K562 (cell line): ENCODE measurements at regions not wholly inside any gene's neighbourhood (a gene's known extent, or its start where the extent isn't known, plus 50 kb on each side); places are given as distances from the start of the nearest gene placed in this dataset.

Experiments
- ARID2 ChIP-seq: fragments of 450-650 bp; IDR thresholded peaks from 2 replicates; pipeline ENCODE4 v1.6.1; 2017; ENCODE audit warnings: antibody characterized with exemption, mild to moderate bottlenecking
- CREB5 ChIP-seq: fragments of 250-450 bp; sonication (Bioruptor Pico); IDR thresholded peaks from 2 replicates; pipeline ENCODE4 v1.5.0; 2020; ENCODE audit warnings: mild to moderate bottlenecking
- E2F6 ChIP-seq, 2 experiments: IDR thresholded peaks; 2 replicates each; pipeline ENCODE4 v1.6.1; 2011; ENCODE audit warnings: borderline replicate concordance in 1 of 2, control low read depth in 1 of 2, low read depth in 1 of 2, low read length in 1 of 2, mild to moderate bottlenecking in 1 of 2, mixed read lengths in 1 of 2, moderate library complexity in 1 of 2; ENCODE audit not compliant: insufficient read depth in 1 of 2, insufficient read length in 1 of 2, poor library complexity in 1 of 2, severe bottlenecking in 1 of 2; ENCODE audit errors: extremely low read depth in 1 of 2
- ETV5 ChIP-seq: sonication (generic); formaldehyde crosslinking; IDR thresholded peaks from 2 replicates; pipeline ENCODE4 v1.4.0; 2020; ENCODE audit warnings: low read depth, mild to moderate bottlenecking, missing genetic modification reagents
- GATAD2B ChIP-seq: fragments of 450-650 bp; IDR thresholded peaks from 2 replicates; pipeline ENCODE4 v1.6.1; 2017; ENCODE audit warnings: mild to moderate bottlenecking, borderline replicate concordance
- IRF1 ChIP-seq: sonication (generic); formaldehyde crosslinking; IDR thresholded peaks from 2 replicates; pipeline ENCODE4 v1.8.0; 2022; ENCODE audit warnings: missing genetic modification reagents, mild to moderate bottlenecking, borderline replicate concordance
- NEUROD1 ChIP-seq: fragments of 150-350 bp; IDR thresholded peaks from 2 replicates; pipeline ENCODE4 v1.6.1; 2014; ENCODE audit warnings: borderline replicate concordance, low read length, low read depth; ENCODE audit not compliant: partially characterized antibody
- NFIX ChIP-seq: fragments of 250-450 bp; sonication (Bioruptor Pico); IDR thresholded peaks from 2 replicates; pipeline ENCODE4 v1.4.0; 2020; ENCODE audit warnings: low read depth, mild to moderate bottlenecking, moderate library complexity
- NRF1 ChIP-seq, 2 experiments: fragments of 450-650 bp; IDR thresholded peaks in 1 of 2; conservative IDR thresholded peaks in 1 of 2; 2 replicates each; pipeline ENCODE4 v1.6.1; 2014; ENCODE audit warnings: mild to moderate bottlenecking in 2 of 2
- RFX7 ChIP-seq: fragments of 250-450 bp; sonication (Bioruptor Pico); IDR thresholded peaks from 2 replicates; pipeline ENCODE4 v1.5.1; 2021; ENCODE audit warnings: mild to moderate bottlenecking
- RNF2 ChIP-seq: sonication (generic); IDR thresholded peaks from 2 replicates; pipeline ENCODE4 v1.6.1; 2016
- SMAD1 ChIP-seq: fragments of 150-350 bp; IDR thresholded peaks from 2 replicates; pipeline ENCODE4 v1.6.1; 2014; ENCODE audit warnings: low read length, low read depth; ENCODE audit not compliant: partially characterized antibody
- TEAD4 ChIP-seq, 2 experiments: sonication (generic) in 1 of 2; formaldehyde crosslinking in 1 of 2; IDR thresholded peaks; 2 replicates each; pipeline versions ENCODE4 v1.6.1 to v1.8.0; 2012 to 2022; ENCODE audit warnings: borderline replicate concordance in 1 of 2, inconsistent platforms in 1 of 2, low read length in 1 of 2, mild to moderate bottlenecking in 1 of 2, missing genetic modification reagents in 1 of 2
- THRB ChIP-seq: fragments of 450-650 bp; formaldehyde crosslinking; conservative IDR thresholded peaks from 2 replicates; pipeline ENCODE4 v1.4.0; 2022; ENCODE audit warnings: mild to moderate bottlenecking, missing genetic modification characterization
- ZBTB33 ChIP-seq: sonication (generic); formaldehyde crosslinking; IDR thresholded peaks from 2 replicates; pipeline ENCODE4 v1.8.1; 2023; ENCODE audit warnings: mild to moderate bottlenecking, missing genetic modification reagents
- ZBTB8A ChIP-seq: fragments of 450-650 bp; IDR thresholded peaks from 2 replicates; pipeline ENCODE4 v1.6.1; 2018; ENCODE audit warnings: mild to moderate bottlenecking, moderate library complexity; ENCODE audit not compliant: partially characterized antibody
- ZNF639 ChIP-seq, 2 experiments: fragments of 200-800 bp in 1 of 2; sonication (Bioruptor generic) in 1 of 2; sonication (generic) in 1 of 2; formaldehyde crosslinking in 1 of 2; IDR thresholded peaks in 1 of 2; conservative IDR thresholded peaks in 1 of 2; 2 replicates each; pipeline versions ENCODE4 v1.5.0 to v1.6.1; 2016 to 2020; ENCODE audit warnings: missing compliant biosample characterization in 1 of 2, missing genetic modification characterization in 1 of 2, missing genetic modification reagents in 1 of 2

GRCh38 chr12:116492703-116493324, 66.4 kb upstream of the MAP1LC3B2 start (continued):
- TF ChIP-seq NRF1 (conservative IDR thresholded peaks at IDR 0.05 in 1 of 2, IDR thresholded peaks at IDR 0.05 in 1 of 2): no peak
- no peak for TF ChIP-seq ETV5
- peak; percentile 89 for TF ChIP-seq THRB (CRISPR knock-in tag)
- peak; percentile 57 for TF ChIP-seq NEUROD1
- 0 out of 2 replicates have a peak, but pooled peaks have one; percentile 56 for TF ChIP-seq ARID2
- TF ChIP-seq ZBTB33 (CRISPR knock-in tag): no peak
- no peak for TF ChIP-seq TEAD4 (IDR thresholded peaks at IDR 0.05; ENCODE audit: low read length)
- TF ChIP-seq TEAD4 (CRISPR knock-in tag; IDR thresholded peaks at IDR 0.05; ENCODE audit: borderline replicate concordance): no peak
- no peak for TF ChIP-seq SMAD1
- TF ChIP-seq ZNF639 (CRISPR knock-in tag; conservative IDR thresholded peaks at IDR 0.05 in 1 of 2, IDR thresholded peaks at IDR 0.05 in 1 of 2): peak in 1 of 2 experiments; percentile 84; a peak in 1 of 4 replicates
- 0 out of 2 replicates have a peak, but pooled peaks have one; percentile 19 for TF ChIP-seq RNF2
- TF ChIP-seq ZBTB8A: no peak
- TF ChIP-seq CREB5 (CRISPR knock-in tag): no peak
- TF ChIP-seq E2F6 (IDR thresholded peaks at IDR 0.05; ENCODE audit: borderline replicate concordance in 1 of 2, extremely low read depth in 1 of 2, insufficient read depth in 1 of 2, insufficient read length in 1 of 2, low read depth in 1 of 2, low read length in 1 of 2, poor library complexity in 1 of 2, severe bottlenecking in 1 of 2): no peak
- TF ChIP-seq IRF1 (CRISPR knock-in tag): no peak
- TF ChIP-seq NFIX (CRISPR knock-in tag): no peak
- TF ChIP-seq GATAD2B: no peak
- no peak for TF ChIP-seq RFX7
